SK-N-MC (cell line): ENCODE measurements at regions not wholly inside any gene's neighbourhood (a gene's known extent, or its start where the extent isn't known, plus 50 kb on each side); places are given as distances from the start of the nearest gene placed in this dataset.

Source experiments
- EZH2 ChIP-seq: fragments of 200-600 bp; sonication (generic); IDR thresholded peaks from one replicate; pipeline ENCODE4 v1.6.1; 2017; ENCODE audit warnings: antibody characterized with exemption
- FOXP2 ChIP-seq: optimal IDR thresholded peaks from 2 replicates; pipeline ENCODE3; 2011; ENCODE audit warnings: mild to moderate bottlenecking, moderate library complexity; ENCODE audit not compliant: insufficient read depth; ENCODE audit errors: extremely low read length, control extremely low read depth
- POLR2AphosphoS5 ChIP-seq: IDR thresholded peaks from 2 replicates; pipeline ENCODE4 v1.6.1; 2012; ENCODE audit warnings: mild to moderate bottlenecking, low read depth, low read length, borderline replicate concordance

- no peak for TF ChIP-seq POLR2AphosphoS5
- no peak for TF ChIP-seq EZH2
- TF ChIP-seq FOXP2: no peak
Measured at GRCh38 chr11:134755535-134755934, 343.5 kb upstream of the B3GAT1 start.
